Ramos (cell line): ENCODE measurements at regions not wholly inside any gene's neighbourhood (a gene's known extent, or its start where the extent isn't known, plus 50 kb on each side); places are given as distances from the start of the nearest gene placed in this dataset.

Experiments used
- in situ Hi-C: fragments of 300-500 bp; cut with MboI; formaldehyde crosslinking; loops from one replicate; pipeline ENCODE4 v1.14.3; 2022; ENCODE audit warnings: low sequenced_read_pairs; ENCODE audit not compliant: unreplicated experiment

GRCh38 chr11:116244889-116245288 is 527.9 kb downstream of the BUD13 start:
- in situ Hi-C loops: no loop called here

GRCh38 chr11:116244439-116244838 is 528.3 kb downstream of the BUD13 start:
- in situ Hi-C loops: no loop called here

- in situ Hi-C loops: no loop called here
These were observed 528.8 kb downstream of the BUD13 start for GRCh38 chr11:116243991-116244390.

- in situ Hi-C loops: no loop called here
These were observed 530.8 kb downstream of the BUD13 start for GRCh38 chr11:116242006-116242405.

- in situ Hi-C loops: no loop called here
These were observed 532.1 kb downstream of the BUD13 start for GRCh38 chr11:116240710-116241109.

GRCh38 chr11:116239247-116239646 is 533.5 kb downstream of the BUD13 start:
- in situ Hi-C loops: no loop called here

GRCh38 chr11:116234989-116235568 is 537.7 kb downstream of the BUD13 start:
- in situ Hi-C loops: no loop called here

- in situ Hi-C loops: no loop called here
These were observed 539.2 kb downstream of the BUD13 start for GRCh38 chr11:116233561-116233960.

- in situ Hi-C loops: no loop called here
These were observed 540.4 kb downstream of the BUD13 start for GRCh38 chr11:116232364-116232828.

- in situ Hi-C loops: no loop called here
These were observed 541.2 kb downstream of the BUD13 start for GRCh38 chr11:116231543-116231942.

GRCh38 chr11:116230438-116230837 is 542.3 kb downstream of the BUD13 start:
- in situ Hi-C loops: no loop called here

GRCh38 chr11:116229236-116229970 is 543.4 kb downstream of the BUD13 start:
- in situ Hi-C loops: no loop called here

- in situ Hi-C loops: no loop called here
These were observed 546.1 kb downstream of the BUD13 start for GRCh38 chr11:116226731-116227130.

- in situ Hi-C loops: no loop called here
These were observed 546.8 kb downstream of the BUD13 start for GRCh38 chr11:116225784-116226585.

- in situ Hi-C loops: no loop called here
These were observed 547.6 kb downstream of the BUD13 start for GRCh38 chr11:116225236-116225635.

- in situ Hi-C loops: no loop called here
These were observed 547.9 kb downstream of the BUD13 start for GRCh38 chr11:116224889-116225200.

GRCh38 chr11:116224154-116224888 is 548.5 kb downstream of the BUD13 start:
- in situ Hi-C loops: no loop called here

- in situ Hi-C loops: no loop called here
These were observed 551.4 kb downstream of the BUD13 start for GRCh38 chr11:116221351-116221750.

- in situ Hi-C loops: no loop called here
These were observed 553.6 kb downstream of the BUD13 start for GRCh38 chr11:116219171-116219635.

- in situ Hi-C loops: no loop called here
These were observed 555.3 kb downstream of the BUD13 start for GRCh38 chr11:116217441-116217840.
